ENCODE measurements at regions not wholly inside any gene's neighbourhood (a gene's known extent, or its start where the extent isn't known, plus 50 kb on each side); places are given as distances from the start of the nearest gene placed in this dataset.

GRCh38 chr11:27863637-27864036 is 163.4 kb upstream of the BDNF start:
- DNase-seq: no peak
- H3K9me3 Mint-ChIP-seq: peaks cover 0 to 7% (median 3%) of the 10 kb centered on the region in 7 donors
- WGBS (ENCODE audit: insufficient coverage): 62% methylated on average over 2 of the region's 2 CpGs
- Histone ChIP-seq H3K4me1 (ENCODE audit: control insufficient read depth in 1 of 2, insufficient read depth in 2 of 2, low read length in 2 of 2) (no peaks in the 10 kb centered on the region), H3K9ac (ENCODE audit: insufficient read depth, low read length, poor library complexity, severe bottlenecking) (no peak overlapping the region), H2AFZ (ENCODE audit: insufficient read depth, low read depth, low read length, poor library complexity, severe bottlenecking) (no peak overlapping the region), H3K4me3 (replicated peaks in 1 of 3; ENCODE audit: low read depth in 2 of 3, low read length in 3 of 3) (no peak overlapping the region), H3K79me2 (ENCODE audit: insufficient read depth, low read length) (no peaks in the 10 kb centered on the region), H4K20me1 (ENCODE audit: insufficient read depth, low read length) (no peaks in the 10 kb centered on the region), H3K4me2 (replicated peaks; ENCODE audit: extremely low read depth, low read length, poor library complexity, severe bottlenecking) (no peak overlapping the region), H3K36me3 (replicated peaks in 1 of 2; ENCODE audit: control insufficient read depth in 1 of 2, insufficient read depth in 2 of 2, low read length in 2 of 2) (no peaks in the 10 kb centered on the region), H3K27ac (ENCODE audit: low read depth in 1 of 2, low read length in 2 of 2) (no peak overlapping the region), H3K27me3 (ENCODE audit: control insufficient read depth in 2 of 2, insufficient read depth in 2 of 2, low read length in 2 of 2) (no peaks in the 10 kb centered on the region), H3K9me3 (replicated peaks in 1 of 2; ENCODE audit: control insufficient read depth in 1 of 2, insufficient read depth in 1 of 2, low read length in 2 of 2) (no peaks in the 10 kb centered on the region)
- intact Hi-C loops (cut with micrococcal nuclease): no loop called here
- H3K4me3 Mint-ChIP-seq: no peak overlapping the region
- peaks cover 0 to 4% (median 2%) of the 10 kb centered on the region in 3 donors for H3K27me3 Mint-ChIP-seq (ENCODE audit: low read depth in 3 of 3)
- no peak for TF ChIP-seq CTCF (IDR thresholded peaks at IDR 0.05)
- H3K4me1 Mint-ChIP-seq: no peaks in the 10 kb centered on the region
- no peaks in the 10 kb centered on the region for H3K36me3 Mint-ChIP-seq
- no peak overlapping the region for H3K27ac Mint-ChIP-seq

GRCh38 chr11:27861706-27862430 is 161.6 kb upstream of the BDNF start:
- no peaks in the 10 kb centered on the region for H3K79me2 ChIP-seq (ENCODE audit: insufficient read depth, low read length)
- no peak overlapping the region for H2AFZ ChIP-seq (ENCODE audit: insufficient read depth, low read depth, low read length, poor library complexity, severe bottlenecking)
- TF ChIP-seq CTCF (IDR thresholded peaks at IDR 0.05): no peak
- intact Hi-C loops (cut with micrococcal nuclease): no loop called here
- no peak overlapping the region for H3K4me2 ChIP-seq (replicated peaks; ENCODE audit: extremely low read depth, low read length, poor library complexity, severe bottlenecking)
- H3K4me1 Mint-ChIP-seq: peaks cover 4% of the 10 kb centered on the region
- no peaks in the 10 kb centered on the region for H3K36me3 ChIP-seq (replicated peaks in 1 of 2; ENCODE audit: control insufficient read depth in 1 of 2, insufficient read depth in 2 of 2, low read length in 2 of 2)
- H3K4me3 Mint-ChIP-seq: no peak overlapping the region
- no peak overlapping the region for H3K4me3 ChIP-seq (replicated peaks in 1 of 3; ENCODE audit: low read depth in 2 of 3, low read length in 3 of 3)
- H3K9me3 ChIP-seq (replicated peaks in 1 of 2; ENCODE audit: control insufficient read depth in 1 of 2, insufficient read depth in 1 of 2, low read length in 2 of 2): no peaks in the 10 kb centered on the region
- no peak overlapping the region for H3K27ac ChIP-seq (ENCODE audit: low read depth in 1 of 2, low read length in 2 of 2)
- no peaks in the 10 kb centered on the region for H3K27me3 ChIP-seq (ENCODE audit: control insufficient read depth in 2 of 2, insufficient read depth in 2 of 2, low read length in 2 of 2)
- peaks cover 0 to 6% of the 10 kb centered on the region in 2 donors for H3K4me1 ChIP-seq (ENCODE audit: control insufficient read depth in 1 of 2, insufficient read depth in 2 of 2, low read length in 2 of 2)
- H3K36me3 Mint-ChIP-seq: no peaks in the 10 kb centered on the region
- H3K27me3 Mint-ChIP-seq (ENCODE audit: low read depth in 3 of 3): peaks cover 2 to 8% (median 3%) of the 10 kb centered on the region in 3 donors
- H3K27ac Mint-ChIP-seq: no peak overlapping the region
- no CpG with 5 or more reads among the region's 4 CpGs for WGBS (ENCODE audit: insufficient coverage)
- peaks cover 0 to 7% (median 3%) of the 10 kb centered on the region in 7 donors for H3K9me3 Mint-ChIP-seq
- H3K9ac ChIP-seq (ENCODE audit: insufficient read depth, low read length, poor library complexity, severe bottlenecking): no peak overlapping the region
- DNase-seq: no peak
- H4K20me1 ChIP-seq (ENCODE audit: insufficient read depth, low read length): no peaks in the 10 kb centered on the region

Data from CD14-positive monocyte (primary cell).